Hepatocyte (in vitro differentiated cells): ENCODE measurements at regions not wholly inside any gene's neighbourhood (a gene's known extent, or its start where the extent isn't known, plus 50 kb on each side); places are given as distances from the start of the nearest gene placed in this dataset.

ENCODE experiments used
- DNase-seq: peaks from one replicate; pipeline ENCODE4 v3.0.0-alpha.2; 2016; ENCODE audit warnings: low spot score
- H2AFZ ChIP-seq: fragments of 200-600 bp; sonication (generic); 2 replicates; pipeline ENCODE4 v1.6.0; 2016; ENCODE audit warnings: antibody characterized with exemption, mild to moderate bottlenecking
- H3K27ac ChIP-seq: fragments of 200-600 bp; sonication (generic); 2 replicates; pipeline ENCODE4 v1.5.1; 2016; ENCODE audit warnings: mild to moderate bottlenecking
- H3K27me3 ChIP-seq: fragments of 200-600 bp; sonication (generic); 2 replicates; pipeline ENCODE4 v1.6.1; 2016
- H3K36me3 ChIP-seq: fragments of 200-600 bp; sonication (generic); replicated peaks from 2 replicates; pipeline ENCODE4 v1.5.1; 2016; ENCODE audit warnings: low read depth; ENCODE audit not compliant: insufficient read depth
- H3K4me1 ChIP-seq: fragments of 200-600 bp; sonication (generic); 2 replicates; pipeline ENCODE4 v1.5.1; 2016; ENCODE audit warnings: mild to moderate bottlenecking, moderate library complexity; ENCODE audit not compliant: insufficient read depth
- H3K4me2 ChIP-seq: fragments of 200-600 bp; sonication (generic); 2 replicates; pipeline ENCODE4 v1.6.0; 2016
- H3K4me3 ChIP-seq: fragments of 200-600 bp; sonication (generic); 2 replicates; pipeline ENCODE4 v1.5.1; 2016; ENCODE audit warnings: mild to moderate bottlenecking
- H3K79me2 ChIP-seq: fragments of 200-600 bp; sonication (generic); 2 replicates; pipeline ENCODE4 v1.6.0; 2017; ENCODE audit warnings: mild to moderate bottlenecking
- H3K9me2 ChIP-seq: fragments of 200-600 bp; sonication (generic); replicated peaks from 2 replicates; pipeline ENCODE4 v1.6.0; 2017; ENCODE audit warnings: mild to moderate bottlenecking; ENCODE audit not compliant: insufficient read depth
- H3K9me3 ChIP-seq: fragments of 200-600 bp; sonication (generic); 2 replicates; pipeline ENCODE4 v1.5.1; 2016; ENCODE audit warnings: low read depth, mild to moderate bottlenecking
- H4K20me1 ChIP-seq: fragments of 200-600 bp; sonication (generic); 2 replicates; pipeline ENCODE4 v1.6.0; 2016; ENCODE audit warnings: mild to moderate bottlenecking; ENCODE audit not compliant: insufficient read depth, poor library complexity, severe bottlenecking
- CTCF ChIP-seq: fragments of 200-600 bp; sonication (generic); IDR thresholded peaks from 2 replicates; pipeline ENCODE4 v1.5.1; 2016; ENCODE audit warnings: antibody characterized with exemption, mild to moderate bottlenecking; ENCODE audit not compliant: poor library complexity
- EZH2 ChIP-seq: fragments of 200-600 bp; sonication (generic); IDR thresholded peaks from 2 replicates; pipeline ENCODE4 v1.6.1; 2016; ENCODE audit warnings: antibody characterized with exemption, mild to moderate bottlenecking, borderline replicate concordance
- EZH2phosphoT487 ChIP-seq: fragments of 200-600 bp; sonication (generic); IDR thresholded peaks from one replicate; pipeline ENCODE4 v1.6.1; 2018; ENCODE audit warnings: antibody characterized with exemption, mild to moderate bottlenecking, low read depth, moderate library complexity; ENCODE audit not compliant: unreplicated experiment, severe bottlenecking
- WGBS: methylation state at CpG from one replicate; pipeline ENCODE4 v1.1.6; 2016; ENCODE audit warnings: low lambda C conversion rate; ENCODE audit errors: missing lambda C conversion rate; 5-methylcytosine and 5-hydroxymethylcytosine counted together

DNA sequence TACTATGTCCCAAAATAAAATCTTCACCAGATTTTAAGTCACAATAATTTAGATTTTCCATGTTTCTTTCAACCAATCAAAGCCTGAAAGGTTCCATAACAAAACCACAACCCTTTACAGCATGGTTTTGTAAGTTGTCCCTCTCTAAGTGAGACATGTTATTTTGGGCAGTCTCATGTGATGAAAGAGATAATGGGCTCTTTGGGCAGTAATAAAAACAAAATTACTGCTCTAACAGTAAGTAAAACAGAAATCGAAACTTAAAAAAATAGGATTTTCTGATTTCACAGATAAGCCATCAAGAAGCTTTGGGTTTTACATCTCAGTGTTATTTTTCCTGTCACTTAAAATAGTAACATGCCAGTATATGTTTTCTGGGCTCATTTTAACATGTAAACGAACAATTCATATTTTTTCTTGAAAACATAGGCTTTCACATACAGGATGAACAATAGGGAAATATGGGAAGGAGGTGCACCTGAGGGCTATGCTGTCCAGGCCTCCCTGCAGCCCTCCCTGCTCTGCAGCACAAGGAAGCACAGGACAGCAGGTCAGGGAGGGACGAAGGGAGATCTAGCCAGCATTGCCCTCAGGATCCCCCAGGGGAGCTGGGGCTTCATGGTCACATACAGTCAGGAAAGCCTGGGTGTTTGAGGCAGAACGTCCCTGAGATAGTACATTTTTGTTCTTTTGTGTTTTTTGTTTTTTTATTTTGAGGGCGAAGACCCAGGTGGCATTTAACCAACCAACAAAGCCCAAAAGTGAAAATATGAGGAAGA is 157.4 kb downstream of the SHOX2 start:
- Histone ChIP-seq H3K27me3 (no peaks in the 10 kb centered on the region), H3K79me2 (no peaks in the 10 kb centered on the region), H3K4me3 (no peak overlapping the region), H3K27ac (no peak overlapping the region), H3K9me2 (no peaks in the 10 kb centered on the region), H3K9me3 (no peaks in the 10 kb centered on the region), H2AFZ (no peak overlapping the region), H3K4me1 (no peaks in the 10 kb centered on the region), H3K4me2 (no peak overlapping the region), H3K36me3 (no peaks in the 10 kb centered on the region), H4K20me1 (no peaks in the 10 kb centered on the region)
- no peak for TF ChIP-seq CTCF
- TF ChIP-seq EZH2phosphoT487: no peak
- no peak for TF ChIP-seq EZH2
- 62% methylated on average over 5 of the region's 5 CpGs for WGBS
- no peak for DNase-seq

DNA sequence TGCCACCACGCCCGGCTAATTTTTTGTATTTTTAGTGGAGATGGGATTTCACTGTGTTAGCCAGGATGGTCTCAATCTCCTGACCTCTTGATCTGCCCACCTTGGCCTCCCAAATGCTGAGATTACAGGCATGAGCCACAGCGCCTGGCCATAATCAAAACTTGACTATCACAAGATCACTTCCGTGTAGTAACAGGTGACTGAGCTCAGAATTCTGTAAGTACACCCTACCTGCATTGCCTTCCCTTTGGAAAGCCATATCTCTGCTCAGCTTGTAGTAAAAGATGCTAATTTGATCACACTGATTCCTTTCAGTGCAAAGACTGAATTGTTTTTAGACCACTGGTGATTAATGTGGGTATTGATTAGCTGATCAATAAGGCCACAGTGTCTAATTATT is 167.1 kb downstream of the SHOX2 start:
- no peak overlapping the region for H3K4me3 ChIP-seq
- H3K9me3 ChIP-seq: no peaks in the 10 kb centered on the region
- H3K4me2 ChIP-seq: no peak overlapping the region
- H4K20me1 ChIP-seq: no peaks in the 10 kb centered on the region
- H2AFZ ChIP-seq: no peak overlapping the region
- no peaks in the 10 kb centered on the region for H3K9me2 ChIP-seq
- no peak overlapping the region for H3K27ac ChIP-seq
- H3K79me2 ChIP-seq: no peaks in the 10 kb centered on the region
- no peak for TF ChIP-seq CTCF
- TF ChIP-seq EZH2phosphoT487: no peak
- TF ChIP-seq EZH2: no peak
- DNase-seq: no peak
- H3K27me3 ChIP-seq: no peaks in the 10 kb centered on the region
- WGBS: 90% methylated on average over 4 of the region's 4 CpGs
- H3K36me3 ChIP-seq: no peaks in the 10 kb centered on the region
- no peaks in the 10 kb centered on the region for H3K4me1 ChIP-seq

- Histone ChIP-seq H3K4me1 (no peaks in the 10 kb centered on the region), H3K4me3 (no peak overlapping the region), H3K4me2 (no peak overlapping the region), H3K36me3 (no peaks in the 10 kb centered on the region), H4K20me1 (no peaks in the 10 kb centered on the region), H3K9me2 (no peaks in the 10 kb centered on the region), H3K79me2 (no peaks in the 10 kb centered on the region), H3K27me3 (no peaks in the 10 kb centered on the region), H3K9me3 (no peaks in the 10 kb centered on the region), H2AFZ (no peak overlapping the region), H3K27ac (no peak overlapping the region)
- 89% methylated on average over 5 of the region's 5 CpGs for WGBS
- no peak for DNase-seq
- TF ChIP-seq EZH2phosphoT487 (no peak), CTCF (no peak), EZH2 (no peak)
Observed at GRCh38 chr3:157938154-157938779, 168.0 kb downstream of the SHOX2 start.
